PC-9 (cell line): ENCODE measurements at regions not wholly inside any gene's neighbourhood (a gene's known extent, or its start where the extent isn't known, plus 50 kb on each side); places are given as distances from the start of the nearest gene placed in this dataset.

Source experiments
- CTCF ChIP-seq: fragments of 200-600 bp; sonication (generic); conservative IDR thresholded peaks from 2 replicates; pipeline ENCODE4 v1.6.1; 2017; ENCODE audit warnings: mixed run types, antibody characterized with exemption, mild to moderate bottlenecking, moderate library complexity
- EZH2 ChIP-seq: fragments of 200-600 bp; sonication (generic); IDR thresholded peaks from 2 replicates; pipeline ENCODE4 v1.8.0; 2017; ENCODE audit warnings: antibody characterized with exemption, low read depth

GRCh38 chr16:48687421-48688038 lies 77.5 kb upstream of the N4BP1 start:
- TF ChIP-seq CTCF, result peak; percentile 78
- TF ChIP-seq EZH2, result no peak
